ENCODE measurements at regions not wholly inside any gene's neighbourhood (a gene's known extent, or its start where the extent isn't known, plus 50 kb on each side); places are given as distances from the start of the nearest gene placed in this dataset.

- no peak for DNase-seq (ENCODE audit: low read depth)
- TF ChIP-seq CTCF (IDR thresholded peaks at IDR 0.05; ENCODE audit: low read depth, low read length, missing control alignments): no peak
- H3K4me3 ChIP-seq (ENCODE audit: low read depth, low read length): no peak overlapping the region
These were observed 186.0 kb downstream of the PSMG1 start for GRCh38 chr21:38997051-38997842.

GRCh38 chr21:38996355-38996754, 186.9 kb downstream of the PSMG1 start:
- H3K4me3 ChIP-seq (ENCODE audit: low read depth, low read length): no peak overlapping the region
- TF ChIP-seq CTCF (IDR thresholded peaks at IDR 0.05; ENCODE audit: low read depth, low read length, missing control alignments): no peak
- DNase-seq (ENCODE audit: low read depth): no peak

GRCh38 chr21:38995731-38996130, 187.5 kb downstream of the PSMG1 start:
- DNase-seq (ENCODE audit: low read depth): no peak
- TF ChIP-seq CTCF (IDR thresholded peaks at IDR 0.05; ENCODE audit: low read depth, low read length, missing control alignments): no peak
- H3K4me3 ChIP-seq (ENCODE audit: low read depth, low read length): no peak overlapping the region

- H3K4me3 ChIP-seq (ENCODE audit: low read depth, low read length): no peak overlapping the region
- no peak for TF ChIP-seq CTCF (IDR thresholded peaks at IDR 0.05; ENCODE audit: low read depth, low read length, missing control alignments)
- DNase-seq (ENCODE audit: low read depth): no peak
These were observed 188.1 kb downstream of the PSMG1 start for GRCh38 chr21:38995071-38995669.

- DNase-seq (ENCODE audit: low read depth): no peak
- TF ChIP-seq CTCF (IDR thresholded peaks at IDR 0.05; ENCODE audit: low read depth, low read length, missing control alignments): no peak
- no peak overlapping the region for H3K4me3 ChIP-seq (ENCODE audit: low read depth, low read length)
These were observed 188.3 kb downstream of the ETS2 start for GRCh38 chr21:38994042-38994441.

- DNase-seq (ENCODE audit: low read depth): no peak
These were observed 187.8 kb downstream of the ETS2 start for GRCh38 chr21:38993561-38993960.

More at GRCh38 chr21:38993561-38993960, 187.8 kb downstream of the ETS2 start:
- H3K4me3 ChIP-seq (ENCODE audit: low read depth, low read length): no peak overlapping the region
- no peak for TF ChIP-seq CTCF (IDR thresholded peaks at IDR 0.05; ENCODE audit: low read depth, low read length, missing control alignments)
